Peyer's patch (tissue), 4 donors: ENCODE measurements at regions not wholly inside any gene's neighbourhood (a gene's known extent, or its start where the extent isn't known, plus 50 kb on each side); places are given as distances from the start of the nearest gene placed in this dataset.

Experiments
- CTCF ChIP-seq, 6 experiments: fragments of 450-650 bp in 4 of 6; fragments of 200-600 bp in 2 of 6; sonication (generic) in 1 of 6; IDR thresholded peaks; one replicate each; pipeline ENCODE4 v1.5.1; 2017 to 2019; ENCODE audit warnings: antibody characterized with exemption in 6 of 6, mild to moderate bottlenecking in 3 of 6, moderate library complexity in 1 of 6
- POLR2A ChIP-seq, 2 donors: fragments of 450-650 bp; IDR thresholded peaks; one replicate each; pipeline ENCODE4 v1.5.1; 2017; ENCODE audit warnings: antibody characterized with exemption in 2 of 2, mild to moderate bottlenecking in 2 of 2, moderate library complexity in 2 of 2

DNA sequence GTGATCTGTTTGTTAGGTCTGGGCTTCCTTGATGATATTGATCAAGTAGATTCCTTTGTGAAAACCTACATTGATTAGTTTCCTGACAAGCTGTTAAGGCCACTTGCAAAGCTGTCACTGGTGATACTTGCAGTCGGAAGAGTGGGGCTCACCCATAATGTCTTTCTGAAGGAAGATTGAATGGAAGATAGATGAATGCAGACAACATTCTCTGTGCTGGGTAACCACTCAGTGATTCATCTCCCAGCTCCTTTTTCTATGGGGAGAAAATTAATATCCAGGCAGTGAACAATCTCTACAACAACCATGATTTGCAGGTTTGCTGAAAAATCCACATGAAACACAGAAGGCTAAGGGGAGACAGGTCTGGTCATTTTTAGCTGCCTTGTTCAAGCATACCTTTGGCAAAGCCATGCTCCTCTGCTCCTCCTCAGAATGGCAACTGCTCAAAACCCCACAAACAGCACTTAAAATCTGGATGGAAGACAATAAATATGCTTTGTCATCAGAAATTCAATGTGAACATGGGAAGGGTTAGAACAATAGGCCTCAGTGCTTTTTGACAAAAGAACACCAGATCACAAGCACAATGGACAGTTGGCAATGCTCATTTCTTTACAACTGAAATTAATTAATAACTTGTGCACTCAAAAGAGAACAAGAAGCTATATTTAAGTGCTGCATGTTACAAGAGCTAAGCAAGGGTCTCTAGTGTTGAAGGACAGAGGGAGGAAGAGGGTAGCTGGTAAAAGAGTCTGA, 495.4 kb downstream of the TOX3 start:
- TF ChIP-seq CTCF (IDR thresholded peaks at IDR 0.05): no peak
- no peak for TF ChIP-seq POLR2A (IDR thresholded peaks at IDR 0.05)
